HepG2 (cell line): ENCODE measurements at regions not wholly inside any gene's neighbourhood (a gene's known extent, or its start where the extent isn't known, plus 50 kb on each side); places are given as distances from the start of the nearest gene placed in this dataset.

Source experiments
- ATAC-seq: fragments of 200-7000 bp; cut with Tn5 transposase; 3 replicates; pipeline ENCODE4 v1.9.1; 2020; ENCODE audit warnings: mild to moderate bottlenecking, moderate library complexity
- BruUV-seq: library from RNA; stranded (reverse); fragments of 400-500 nt; replicated peaks from 2 replicates; lab custom pipeline; 2021; lab: Mats Ljungman, UMichigan
- CTCF ChIA-PET: fragments of 300-600 bp; formaldehyde crosslinking; extraction: SDS; loops from one replicate; lab custom pipeline; 2021; ENCODE audit warnings: low total read pairs, inconsistent platforms, low intra/inter-chr PET ratio; lab: Yijun Ruan, JAX
- POLR2A ChIA-PET: fragments of 350-600 bp; sonication (Branson Sonifier 250); formaldehyde crosslinking; loops from one replicate; lab custom pipeline; 2020; ENCODE audit warnings: antibody characterized with exemption, inconsistent platforms; lab: Yijun Ruan, JAX
- DNase-seq: peaks from one replicate; pipeline ENCODE4 v3.0.0-alpha.2; 2015; ENCODE audit warnings: low spot score
- FAIRE-seq: peaks from 3 replicates; lab custom pipeline; 2011; peaks lifted over from hg19 to GRCh38; lab: Jason Lieb, UNC
- H2AFZ ChIP-seq: one replicate; pipeline ENCODE4 v1.6.1; 2011; ENCODE audit warnings: low read length, inconsistent platforms
- H3K27ac ChIP-seq: fragments of 300-600 bp; 3 replicates; pipeline ENCODE4 v1.8.0; 2011; ENCODE audit warnings: mixed run types, mild to moderate bottlenecking, mixed read lengths, low read length, inconsistent platforms; ENCODE audit not compliant: insufficient read depth; ENCODE audit errors: extremely low read length
- H3K27me3 ChIP-seq, 2 experiments: fragments of 200-600 bp in 1 of 2; 2 replicates in 1 of 2; 3 replicates in 1 of 2; pipeline versions ENCODE4 v1.6.0 to v1.8.0; 2011; ENCODE audit warnings: low read length in 2 of 2, mild to moderate bottlenecking in 2 of 2, moderate library complexity in 2 of 2, inconsistent platforms in 1 of 2; ENCODE audit not compliant: insufficient read depth in 2 of 2, control insufficient read depth in 1 of 2
- H3K36me3 ChIP-seq, 2 experiments: fragments of 200-600 bp in 1 of 2; replicated peaks in 1 of 2; 2 replicates in 1 of 2; 3 replicates in 1 of 2; pipeline versions ENCODE4 v1.5.1 to v1.8.0; 2011; ENCODE audit warnings: low read length in 2 of 2, inconsistent platforms in 1 of 2; ENCODE audit not compliant: insufficient read depth in 2 of 2, control insufficient read depth in 1 of 2
- H3K4me1 ChIP-seq: 2 replicates; pipeline ENCODE4 v1.5.1; 2012; ENCODE audit warnings: low read length, inconsistent platforms; ENCODE audit not compliant: insufficient read depth
- H3K4me2 ChIP-seq: 2 replicates; pipeline ENCODE4 v1.6.0; 2011; ENCODE audit warnings: low read depth, low read length, inconsistent platforms
- H3K4me3 ChIP-seq, 3 experiments: fragments of 200-600 bp in 1 of 3; sonication (generic), shearing (Covaris generic) in 1 of 3; replicated peaks in 1 of 3; 2 replicates each; pipeline ENCODE4 v1.5.1; 2011 to 2016; ENCODE audit warnings: low read length in 3 of 3, inconsistent platforms in 2 of 3, low read depth in 2 of 3, mild to moderate bottlenecking in 2 of 3, control low read depth in 1 of 3, mixed read lengths in 1 of 3; ENCODE audit not compliant: insufficient read depth in 1 of 3
- H3K79me2 ChIP-seq: one replicate; pipeline ENCODE4 v1.6.1; 2011; ENCODE audit warnings: low read length, inconsistent platforms; ENCODE audit not compliant: insufficient read depth
- H3K9ac ChIP-seq: 2 replicates; pipeline ENCODE4 v1.6.0; 2011; ENCODE audit warnings: mild to moderate bottlenecking, low read depth, low read length, inconsistent platforms; ENCODE audit not compliant: insufficient read depth
- H3K9me3 ChIP-seq: 2 replicates; pipeline ENCODE4 v1.5.1; 2012; ENCODE audit warnings: mild to moderate bottlenecking, low read length
- H4K20me1 ChIP-seq: 2 replicates; pipeline ENCODE4 v1.6.0; 2011; ENCODE audit warnings: inconsistent platforms, mild to moderate bottlenecking, low read length, moderate library complexity; ENCODE audit not compliant: insufficient read depth
- GABPA ChIP-seq, 2 experiments: IDR thresholded peaks; 2 replicates each; pipeline ENCODE4 v1.6.1; 2011 to 2016; ENCODE audit warnings: low read depth in 2 of 2, low read length in 1 of 2, missing biosample characterization in 1 of 2, missing genetic modification characterization in 1 of 2
- KDM1A ChIP-seq: IDR thresholded peaks from 2 replicates; pipeline ENCODE4 v1.6.1; 2016; ENCODE audit warnings: missing compliant biosample characterization
- RBAK ChIP-seq: sonication (generic); formaldehyde crosslinking; IDR thresholded peaks from 2 replicates; pipeline ENCODE4 v1.5.1; 2020; ENCODE audit warnings: mild to moderate bottlenecking, missing genetic modification reagents
- TOPORS ChIP-seq: sonication (generic); formaldehyde crosslinking; IDR thresholded peaks from 2 replicates; pipeline ENCODE4 v1.8.0; 2023; ENCODE audit warnings: mild to moderate bottlenecking, missing genetic modification reagents
- ZFP36L2 ChIP-seq: sonication (generic); formaldehyde crosslinking; IDR thresholded peaks from 2 replicates; pipeline ENCODE4 v1.4.0; 2020; ENCODE audit warnings: missing genetic modification reagents
- WGBS: methylation state at CpG from one replicate; pipeline ENCODE4 v1.1.6; 2017; ENCODE audit warnings: low lambda C conversion rate; 5-methylcytosine and 5-hydroxymethylcytosine counted together
- in situ Hi-C: cut with HindIII; loops from 2 replicates; pipeline ENCODE4 v1.10.0; 2017; ENCODE audit warnings: low pct_unique_long_range_greater_than_20kb; ENCODE audit not compliant: extremely low pct_ligation_motif_present
- intact Hi-C: fragments of 100-400 bp; cut with micrococcal nuclease; formaldehyde crosslinking; loops from one replicate; pipeline ENCODE4 v1.10.0; 2022; ENCODE audit not compliant: unreplicated experiment
- TF ChIP-seq, protein P1 (sequence below): sonication (generic); formaldehyde crosslinking; IDR thresholded peaks from 2 replicates; pipeline ENCODE4 v1.4.0; 2020; ENCODE audit warnings: missing genetic modification reagents
- TF ChIP-seq, protein P2 (sequence below): sonication (generic); formaldehyde crosslinking; IDR thresholded peaks from 2 replicates; pipeline ENCODE4 v1.4.0; 2020; ENCODE audit warnings: mild to moderate bottlenecking, missing genetic modification reagents
- TF ChIP-seq, protein P3 (sequence below): sonication (generic); formaldehyde crosslinking; IDR thresholded peaks from 2 replicates; pipeline ENCODE4 v1.8.1; 2023; ENCODE audit warnings: mild to moderate bottlenecking, missing genetic modification reagents

DNA sequence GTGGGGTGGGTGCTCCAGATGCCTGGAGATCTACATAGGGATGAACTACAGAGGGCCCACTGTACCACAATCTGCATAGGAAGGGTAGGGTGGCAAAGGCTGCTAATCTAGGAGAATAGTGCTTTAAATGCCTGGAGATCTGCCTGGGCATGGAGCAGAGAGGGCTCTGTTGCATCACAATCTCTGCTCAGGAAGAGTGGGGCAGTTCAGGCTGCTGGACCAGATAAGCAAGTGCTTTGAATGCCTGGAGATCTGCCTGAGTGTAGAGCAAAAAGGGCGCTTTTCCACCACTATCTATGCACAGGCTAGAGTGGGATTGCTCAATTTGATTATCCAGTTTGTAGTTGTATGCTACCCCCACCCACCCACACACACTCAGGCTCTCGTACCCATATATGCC is 886.3 kb upstream of the SEL1L start (continued):
- TF ChIP-seq KDM1A (CRISPR knock-in tag) (no peak), RBAK (CRISPR knock-in tag) (no peak)
- TF ChIP-seq, protein P1, sequence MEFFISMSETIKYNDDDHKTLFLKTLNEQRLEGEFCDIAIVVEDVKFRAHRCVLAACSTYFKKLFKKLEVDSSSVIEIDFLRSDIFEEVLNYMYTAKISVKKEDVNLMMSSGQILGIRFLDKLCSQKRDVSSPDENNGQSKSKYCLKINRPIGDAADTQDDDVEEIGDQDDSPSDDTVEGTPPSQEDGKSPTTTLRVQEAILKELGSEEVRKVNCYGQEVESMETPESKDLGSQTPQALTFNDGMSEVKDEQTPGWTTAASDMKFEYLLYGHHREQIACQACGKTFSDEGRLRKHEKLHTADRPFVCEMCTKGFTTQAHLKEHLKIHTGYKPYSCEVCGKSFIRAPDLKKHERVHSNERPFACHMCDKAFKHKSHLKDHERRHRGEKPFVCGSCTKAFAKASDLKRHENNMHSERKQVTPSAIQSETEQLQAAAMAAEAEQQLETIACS (CRISPR knock-in tag): no peak
- TF ChIP-seq, all 625 proteins: peak for 0

DNA sequence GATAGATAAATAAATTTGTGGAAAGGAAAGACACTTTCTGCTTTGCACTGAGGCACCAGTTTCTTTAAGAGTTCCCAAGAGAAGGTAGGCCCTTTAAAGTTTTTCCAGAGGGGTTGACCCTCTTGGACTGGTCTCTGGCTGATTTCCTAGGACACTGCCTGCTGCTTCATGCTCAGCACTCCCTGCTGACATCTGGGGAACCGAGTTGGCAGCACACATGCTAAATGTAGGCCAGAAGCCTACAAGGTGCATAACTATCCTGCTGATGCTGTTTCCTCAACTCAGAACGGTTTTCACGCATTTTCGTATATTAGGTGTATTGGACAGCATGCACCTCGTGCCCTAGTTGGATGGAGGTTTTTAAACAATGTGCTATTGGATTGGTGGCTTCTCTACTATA is 887.2 kb upstream of the SEL1L start:
- DNase-seq (no peak), ATAC-seq (no peak), FAIRE-seq (no peak)
- H2AFZ ChIP-seq: no peak overlapping the region
- TF ChIP-seq TOPORS (CRISPR knock-in tag) (no peak), GABPA (IDR thresholded peaks at IDR 0.05; ENCODE audit: low read depth, low read length) (no peak), GABPA (CRISPR knock-in tag; IDR thresholded peaks at IDR 0.05; ENCODE audit: low read depth) (no peak), ZFP36L2 (CRISPR knock-in tag) (no peak)
- TF ChIP-seq, protein P2, sequence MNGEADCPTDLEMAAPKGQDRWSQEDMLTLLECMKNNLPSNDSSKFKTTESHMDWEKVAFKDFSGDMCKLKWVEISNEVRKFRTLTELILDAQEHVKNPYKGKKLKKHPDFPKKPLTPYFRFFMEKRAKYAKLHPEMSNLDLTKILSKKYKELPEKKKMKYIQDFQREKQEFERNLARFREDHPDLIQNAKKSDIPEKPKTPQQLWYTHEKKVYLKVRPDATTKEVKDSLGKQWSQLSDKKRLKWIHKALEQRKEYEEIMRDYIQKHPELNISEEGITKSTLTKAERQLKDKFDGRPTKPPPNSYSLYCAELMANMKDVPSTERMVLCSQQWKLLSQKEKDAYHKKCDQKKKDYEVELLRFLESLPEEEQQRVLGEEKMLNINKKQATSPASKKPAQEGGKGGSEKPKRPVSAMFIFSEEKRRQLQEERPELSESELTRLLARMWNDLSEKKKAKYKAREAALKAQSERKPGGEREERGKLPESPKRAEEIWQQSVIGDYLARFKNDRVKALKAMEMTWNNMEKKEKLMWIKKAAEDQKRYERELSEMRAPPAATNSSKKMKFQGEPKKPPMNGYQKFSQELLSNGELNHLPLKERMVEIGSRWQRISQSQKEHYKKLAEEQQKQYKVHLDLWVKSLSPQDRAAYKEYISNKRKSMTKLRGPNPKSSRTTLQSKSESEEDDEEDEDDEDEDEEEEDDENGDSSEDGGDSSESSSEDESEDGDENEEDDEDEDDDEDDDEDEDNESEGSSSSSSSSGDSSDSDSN (CRISPR knock-in tag): no peak
- TF ChIP-seq, protein P3, sequence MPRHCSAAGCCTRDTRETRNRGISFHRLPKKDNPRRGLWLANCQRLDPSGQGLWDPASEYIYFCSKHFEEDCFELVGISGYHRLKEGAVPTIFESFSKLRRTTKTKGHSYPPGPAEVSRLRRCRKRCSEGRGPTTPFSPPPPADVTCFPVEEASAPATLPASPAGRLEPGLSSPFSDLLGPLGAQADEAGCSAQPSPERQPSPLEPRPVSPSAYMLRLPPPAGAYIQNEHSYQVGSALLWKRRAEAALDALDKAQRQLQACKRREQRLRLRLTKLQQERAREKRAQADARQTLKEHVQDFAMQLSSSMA (CRISPR knock-in tag): no peak
- no peaks in the 10 kb centered on the region for H3K4me1 ChIP-seq
- no peaks in the 10 kb centered on the region for H3K27me3 ChIP-seq
- no peaks in the 10 kb centered on the region for H4K20me1 ChIP-seq
- intact Hi-C loops: no loop called here
- H3K27ac ChIP-seq: no peak overlapping the region
- H3K36me3 ChIP-seq: no peaks in the 10 kb centered on the region
- 41% methylated on average over 4 of the region's 5 CpGs for WGBS
- no peak overlapping the region for H3K4me3 ChIP-seq
- ChIA-PET POLR2A (no interaction called here), CTCF (no interaction called here)
- no peaks in the 10 kb centered on the region for H3K79me2 ChIP-seq
- in situ Hi-C loops: no loop called here
- H3K4me2 ChIP-seq: no peak overlapping the region
- H3K9me3 ChIP-seq: peaks cover 98% of the 10 kb centered on the region
- no peak overlapping the region for H3K9ac ChIP-seq
- no TSS peak for BruUV-seq
